H1 (cell line): ENCODE measurements at regions not wholly inside any gene's neighbourhood (a gene's known extent, or its start where the extent isn't known, plus 50 kb on each side); places are given as distances from the start of the nearest gene placed in this dataset.

Experiments used
- CTCF ChIA-PET: fragments of 300-600 bp; sonication (Branson Sonifier 250); formaldehyde crosslinking; loops from one replicate; lab custom pipeline; 2021; ENCODE audit not compliant: partially characterized antibody; lab: Charles Lee
- POLR2A ChIA-PET: fragments of 300-600 bp; sonication (Branson Sonifier 250); formaldehyde crosslinking; loops from one replicate; lab custom pipeline; 2021; ENCODE audit warnings: inconsistent platforms; ENCODE audit not compliant: partially characterized antibody; lab: Charles Lee
- DNase-seq, 2 experiments: peaks; one replicate each; pipeline versions ENCODE4 v3.0.0 to v3.0.0-alpha.2; 2010 to 2022; ENCODE audit warnings: low spot score in 2 of 2, low read depth in 1 of 2, mixed read lengths in 1 of 2
- FAIRE-seq: peaks from 2 replicates; lab custom pipeline; 2011; peaks lifted over from hg19 to GRCh38; lab: Jason Lieb, UNC
- H2AFZ ChIP-seq: 2 replicates; pipeline ENCODE4 v1.8.1; 2012; ENCODE audit warnings: low read length, inconsistent platforms
- H2AK5ac ChIP-seq: 2 replicates; pipeline ENCODE4 v1.6.1; 2013; ENCODE audit warnings: low read depth, low read length
- H2BK120ac ChIP-seq: replicated peaks from 2 replicates; pipeline ENCODE3; 2013; ENCODE audit warnings: low read depth, low read length, inconsistent platforms
- H2BK12ac ChIP-seq: 2 replicates; pipeline ENCODE4 v1.6.1; 2013; ENCODE audit warnings: low read depth, low read length
- H2BK15ac ChIP-seq: 2 replicates; pipeline ENCODE4 v1.6.1; 2013; ENCODE audit warnings: low read length
- H2BK20ac ChIP-seq: 2 replicates; pipeline ENCODE4 v1.6.1; 2013; ENCODE audit warnings: low read length
- H2BK5ac ChIP-seq: 2 replicates; pipeline ENCODE4 v1.6.1; 2013; ENCODE audit warnings: low read depth, low read length
- H3K14ac ChIP-seq: 2 replicates; pipeline ENCODE4 v1.6.1; 2013; ENCODE audit warnings: inconsistent platforms; ENCODE audit not compliant: insufficient read length
- H3K18ac ChIP-seq: 2 replicates; pipeline ENCODE4 v1.6.1; 2013; ENCODE audit warnings: low read length; ENCODE audit errors: extremely low read depth
- H3K23ac ChIP-seq: 2 replicates; pipeline ENCODE4 v1.6.1; 2013; ENCODE audit warnings: inconsistent platforms; ENCODE audit not compliant: insufficient read length
- H3K23me2 ChIP-seq: 2 replicates; pipeline ENCODE4 v1.6.1; 2013; ENCODE audit warnings: low read depth, low read length
- H3K27ac ChIP-seq: 2 replicates; pipeline ENCODE4 v1.6.1; 2011; ENCODE audit warnings: low read depth, low read length, inconsistent platforms
- H3K27me3 ChIP-seq, 4 experiments: replicated peaks in 1 of 4; 1 replicate in 1 of 4; 2 replicates in 3 of 4; pipeline versions ENCODE4 v1.6.1 to v1.8.1; 2011 to 2013; ENCODE audit warnings: low read length in 3 of 4, mild to moderate bottlenecking in 3 of 4, inconsistent platforms in 2 of 4, mixed read lengths in 2 of 4, moderate library complexity in 1 of 4; ENCODE audit not compliant: control insufficient read depth in 3 of 4, insufficient read depth in 3 of 4; ENCODE audit errors: extremely low read depth in 1 of 4
- H3K36me3 ChIP-seq, 4 experiments: 2 replicates each; pipeline versions ENCODE4 v1.6.1 to v1.8.1; 2011 to 2013; ENCODE audit warnings: mild to moderate bottlenecking in 4 of 4, low read length in 3 of 4, moderate library complexity in 2 of 4, control low read depth in 1 of 4, inconsistent platforms in 1 of 4; ENCODE audit not compliant: insufficient read depth in 4 of 4, control insufficient read depth in 2 of 4
- H3K4ac ChIP-seq: replicated peaks from 2 replicates; pipeline ENCODE3; 2013; ENCODE audit warnings: low read length, low read depth, mixed read lengths, inconsistent platforms; ENCODE audit not compliant: insufficient read length
- H3K4me1 ChIP-seq, 4 experiments: replicated peaks in 1 of 4; 1 replicate in 1 of 4; 2 replicates in 3 of 4; pipeline versions ENCODE4 v1.6.1 to v1.8.1; 2011 to 2013; ENCODE audit warnings: low read length in 3 of 4, inconsistent platforms in 2 of 4, mixed read lengths in 1 of 4; ENCODE audit not compliant: insufficient read depth in 4 of 4, control insufficient read depth in 3 of 4
- H3K4me2 ChIP-seq, 2 experiments: 2 replicates each; pipeline versions ENCODE4 v1.6.1 to v1.8.1; 2011 to 2013; ENCODE audit warnings: low read depth in 2 of 2, low read length in 2 of 2, control low read depth in 1 of 2, inconsistent platforms in 1 of 2, mild to moderate bottlenecking in 1 of 2; ENCODE audit not compliant: insufficient read depth in 1 of 2
- H3K4me3 ChIP-seq, 4 experiments: fragments of 200-600, 300-600 bp in 1 of 4; sonication (generic), shearing (Covaris generic), sonication (Bioruptor Twin) in 1 of 4; 2 replicates each; pipeline versions ENCODE4 v1.5.1 to v1.8.1; 2011 to 2016; ENCODE audit warnings: low read length in 4 of 4, low read depth in 3 of 4, control low read depth in 2 of 4, inconsistent platforms in 2 of 4, mild to moderate bottlenecking in 2 of 4, mixed read lengths in 1 of 4, moderate library complexity in 1 of 4; ENCODE audit not compliant: insufficient read depth in 2 of 4; ENCODE audit errors: extremely low read depth in 1 of 4
- H3K56ac ChIP-seq: replicated peaks from 2 replicates; pipeline ENCODE3; 2013; ENCODE audit warnings: low read depth, mild to moderate bottlenecking, mixed read lengths, low read length, inconsistent platforms; ENCODE audit not compliant: insufficient read length
- H3K79me1 ChIP-seq: 2 replicates; pipeline ENCODE4 v1.6.1; 2013; ENCODE audit warnings: low read depth, low read length, control low read depth
- H3K79me2 ChIP-seq, 2 experiments: 2 replicates each; pipeline versions ENCODE4 v1.6.1 to v1.8.1; 2012 to 2013; ENCODE audit warnings: low read length in 2 of 2, mild to moderate bottlenecking in 2 of 2, inconsistent platforms in 1 of 2; ENCODE audit not compliant: insufficient read depth in 2 of 2, control insufficient read depth in 1 of 2
- H3K9ac ChIP-seq, 4 experiments: replicated peaks in 1 of 4; 1 replicate in 1 of 4; 2 replicates in 3 of 4; pipeline versions ENCODE4 v1.6.1 to v1.8.1; 2011 to 2013; ENCODE audit warnings: low read depth in 3 of 4, low read length in 3 of 4, control low read depth in 2 of 4, mild to moderate bottlenecking in 2 of 4, moderate library complexity in 2 of 4, inconsistent platforms in 1 of 4; ENCODE audit errors: extremely low read depth in 1 of 4
- H3K9me3 ChIP-seq, 2 experiments: 2 replicates each; pipeline versions ENCODE4 v1.6.1 to v1.8.1; 2012 to 2013; ENCODE audit warnings: mild to moderate bottlenecking in 2 of 2, moderate library complexity in 2 of 2, control low read depth in 1 of 2, inconsistent platforms in 1 of 2, low read depth in 1 of 2, low read length in 1 of 2, mixed read lengths in 1 of 2; ENCODE audit not compliant: insufficient read depth in 2 of 2
- H4K20me1 ChIP-seq, 2 experiments: replicated peaks in 1 of 2; 2 replicates each; pipeline versions ENCODE3 to v1.8.1; 2011 to 2013; ENCODE audit warnings: inconsistent platforms in 2 of 2, low read length in 2 of 2, mild to moderate bottlenecking in 1 of 2; ENCODE audit not compliant: insufficient read depth in 2 of 2, control insufficient read depth in 1 of 2
- H4K5ac ChIP-seq: 2 replicates; pipeline ENCODE4 v1.6.1; 2013; ENCODE audit warnings: low read length, low read depth, mixed read lengths, inconsistent platforms; ENCODE audit not compliant: insufficient read length
- H4K8ac ChIP-seq: 2 replicates; pipeline ENCODE4 v1.8.0; 2013; ENCODE audit warnings: mild to moderate bottlenecking, moderate library complexity, low read length, inconsistent platforms; ENCODE audit not compliant: insufficient read depth; ENCODE audit errors: extremely low read depth
- H4K91ac ChIP-seq: replicated peaks from 2 replicates; pipeline ENCODE3; 2013; ENCODE audit warnings: low read length, mixed read lengths, inconsistent platforms; ENCODE audit not compliant: insufficient read length
- CTCF ChIP-seq, 3 experiments: IDR thresholded peaks; 1 replicate in 2 of 3; 2 replicates in 1 of 3; pipeline versions ENCODE4 v1.5.1 to v1.6.1; 2011; ENCODE audit warnings: low read length in 3 of 3, mild to moderate bottlenecking in 3 of 3, inconsistent platforms in 2 of 3, low read depth in 1 of 3, moderate library complexity in 1 of 3; ENCODE audit not compliant: insufficient read depth in 1 of 3; ENCODE audit errors: control extremely low read depth in 1 of 3
- KDM5A ChIP-seq: fragments of 200-600 bp; IDR thresholded peaks from 2 replicates; pipeline ENCODE4 v1.7.1; 2012; ENCODE audit warnings: mild to moderate bottlenecking, low read length, inconsistent platforms, mixed read lengths
- SIRT6 ChIP-seq: IDR thresholded peaks from one replicate; pipeline ENCODE4 v1.7.1; 2012; ENCODE audit warnings: low read length, inconsistent platforms
- SRF ChIP-seq: IDR thresholded peaks from 2 replicates; pipeline ENCODE4 v1.6.1; 2011; ENCODE audit warnings: mild to moderate bottlenecking, low read depth, low read length, moderate library complexity
- TBP ChIP-seq: IDR thresholded peaks from 2 replicates; pipeline ENCODE4 v1.6.1; 2011; ENCODE audit warnings: low read depth, low read length, improper control_type of control experiment
- USF2 ChIP-seq: IDR thresholded peaks from 2 replicates; pipeline ENCODE4 v1.6.1; 2011; ENCODE audit warnings: low read length, improper control_type of control experiment
- ZNF274 ChIP-seq: IDR thresholded peaks from 2 replicates; pipeline ENCODE4 v1.7.0; 2012; ENCODE audit warnings: low read length, borderline replicate concordance; ENCODE audit errors: extremely low read depth
- WGBS, 2 experiments: shearing (Covaris generic) in 1 of 2; methylation state at CpG; one replicate each; pipeline versions ENCODE4 v1.1.6 to v1.1.7; 2013 to 2015; ENCODE audit warnings: low lambda C conversion rate in 2 of 2, mixed read lengths in 2 of 2, inconsistent platforms in 1 of 2, low coverage in 1 of 2, missing lambda C conversion rate in 1 of 2; ENCODE audit not compliant: insufficient replicate concordance in 2 of 2, insufficient coverage in 1 of 2, insufficient read length in 1 of 2; ENCODE audit errors: extremely low coverage in 1 of 2, missing lambda C conversion rate in 1 of 2; 5-methylcytosine and 5-hydroxymethylcytosine counted together

- CTCF ChIA-PET: interaction anchor here (0.7 kb wide), 1 partner anchor 250 kb away, joined by 3 read pairs; no protein-coding TSS in a partner anchor
- Histone ChIP-seq H2BK15ac (no peak overlapping the region), H3K4ac (no peak overlapping the region), H3K9me3 (no peaks in the 10 kb centered on the region), H4K20me1 (no peaks in the 10 kb centered on the region), H2AK5ac (no peak overlapping the region), H3K79me1 (no peaks in the 10 kb centered on the region), H3K23me2 (no peaks in the 10 kb centered on the region), H2BK5ac (no peak overlapping the region), H2BK20ac (no peak overlapping the region), H2BK12ac (no peak overlapping the region), H3K36me3 (no peaks in the 10 kb centered on the region), H3K23ac (no peak overlapping the region), H4K5ac (no peak overlapping the region), H3K18ac (no peak overlapping the region), H3K79me2 (no peaks in the 10 kb centered on the region), H3K9ac (no peak overlapping the region), H3K14ac (no peak overlapping the region), H4K91ac (no peak overlapping the region), H3K56ac (no peak overlapping the region), H3K27me3 (no peaks in the 10 kb centered on the region), H2AFZ (no peak overlapping the region), H3K4me3 (no peak overlapping the region), H2BK120ac (no peak overlapping the region), H3K4me2 (no peak overlapping the region), H4K8ac (no peak overlapping the region), H3K27ac (no peak overlapping the region), H3K4me1 (no peaks in the 10 kb centered on the region)
- no peak for TF ChIP-seq TBP
- no peak for TF ChIP-seq USF2
- TF ChIP-seq SRF: no peak
- TF ChIP-seq ZNF274: no peak
- TF ChIP-seq KDM5A: no peak
- TF ChIP-seq SIRT6: no peak
- no peak for TF ChIP-seq CTCF (IDR thresholded peaks at IDR 0.05; ENCODE audit: control extremely low read depth in 1 of 3, insufficient read depth in 1 of 3, low read depth in 1 of 3, low read length in 3 of 3)
- no peak for DNase-seq
- POLR2A ChIA-PET: no interaction called here
- FAIRE-seq: no peak
- 90% methylated on average over 1 of the region's 1 CpG; no CpG with 5 or more reads in 1 of the 2 experiments for WGBS, 2 experiments
Observed at GRCh38 chr5:116930616-116931015, 356.0 kb upstream of the SEMA6A start.
